ENCODE measurements at regions not wholly inside any gene's neighbourhood (a gene's known extent, or its start where the extent isn't known, plus 50 kb on each side); places are given as distances from the start of the nearest gene placed in this dataset.

- TF ChIP-seq EZH2 (IDR thresholded peaks at IDR 0.05; ENCODE audit: insufficient read depth, poor library complexity, severe bottlenecking) (no peak), EZH2phosphoT487 (IDR thresholded peaks at IDR 0.05; ENCODE audit: insufficient read depth, low read depth) (no peak)
Observed at GRCh38 chr4:113837397-113837796, 75.9 kb upstream of the CAMK2D start.

Measured in GM23248 (cell line).